Testis (tissue), 2 donors: ENCODE measurements at regions not wholly inside any gene's neighbourhood (a gene's known extent, or its start where the extent isn't known, plus 50 kb on each side); places are given as distances from the start of the nearest gene placed in this dataset.
A peak's percentile ranks its signal among the peaks of the same experiment; 100 is the strongest.

Experiments
- DNase-seq: peaks from one replicate; pipeline ENCODE4 v3.0.0-alpha.2; 2019
- H3K27ac ChIP-seq, 2 donors: fragments of 200-600 bp; sonication (generic); one replicate each; pipeline ENCODE4 v1.5.1; 2019
- H3K27me3 ChIP-seq: fragments of 200-600 bp; sonication (generic); one replicate; pipeline ENCODE4 v1.5.1; 2019
- H3K36me3 ChIP-seq: fragments of 200-600 bp; sonication (generic); one replicate; pipeline ENCODE4 v1.5.1; 2017; ENCODE audit warnings: low read depth; ENCODE audit errors: missing control alignments
- H3K4me1 ChIP-seq: fragments of 200-600 bp; sonication (generic); one replicate; pipeline ENCODE4 v1.5.1; 2019
- H3K4me3 ChIP-seq, 2 donors: fragments of 200-600 bp; sonication (generic); one replicate each; pipeline ENCODE4 v1.5.1; 2017 to 2019
- H3K9me3 ChIP-seq: fragments of 200-600 bp; sonication (generic); one replicate; pipeline ENCODE4 v1.5.1; 2017
- CTCF ChIP-seq, 3 experiments: fragments of 450-650 bp in 2 of 3; fragments of 200-600 bp in 1 of 3; sonication (generic) in 1 of 3; IDR thresholded peaks; one replicate each; pipeline ENCODE4 v1.5.1; 2016 to 2019; ENCODE audit warnings: antibody characterized with exemption in 3 of 3, mild to moderate bottlenecking in 2 of 3, moderate library complexity in 1 of 3
- POLR2A ChIP-seq: fragments of 450-650 bp; IDR thresholded peaks from one replicate; pipeline ENCODE4 v1.6.1; 2017; ENCODE audit warnings: antibody characterized with exemption, mild to moderate bottlenecking, moderate library complexity
- WGBS, 2 donors: methylation state at CpG; one replicate each; pipeline ENCODE4 v1.1.5; 2018; 5-methylcytosine and 5-hydroxymethylcytosine counted together
- intact Hi-C: fragments of 100-400 bp; cut with DNase I; formaldehyde crosslinking; loops from one replicate; pipeline ENCODE4 v1.15.1; 2023; ENCODE audit warnings: low total_unique reads

GRCh38 chr15:67917636-67918035 lies 77.8 kb upstream of the RNU6-1 start:
- no peak for DNase-seq
- Histone ChIP-seq H3K4me3 (no peak overlapping the region), H3K27ac (peak overlapping the region in 1 of 2 donors; percentile 84), H3K4me1 (peaks cover 21% of the 10 kb centered on the region), H3K27me3 (no peaks in the 10 kb centered on the region), H3K36me3 (no peaks in the 10 kb centered on the region), H3K9me3 (no peaks in the 10 kb centered on the region)
- intact Hi-C loops = no loop called here
- WGBS, 2 donors = 60 to 75% methylated on average over 1 of the region's 1 CpG
- TF ChIP-seq POLR2A = no peak
- no peak for TF ChIP-seq CTCF (IDR thresholded peaks at IDR 0.05)

GRCh38 chr15:67918205-67918861 lies 78.5 kb upstream of the RNU6-1 start:
- H3K27ac ChIP-seq = peak overlapping the region in 1 of 2 donors; percentile 84
- intact Hi-C loops = no loop called here
- no peak overlapping the region for H3K4me3 ChIP-seq
- TF ChIP-seq CTCF (IDR thresholded peaks at IDR 0.05) (no peak), POLR2A (no peak)
- no peak for DNase-seq
- no peaks in the 10 kb centered on the region for H3K9me3 ChIP-seq
- H3K4me1 ChIP-seq = peaks cover 27% of the 10 kb centered on the region
- no peaks in the 10 kb centered on the region for H3K36me3 ChIP-seq
- H3K27me3 ChIP-seq = no peaks in the 10 kb centered on the region
- WGBS, 2 donors = 85 to 87% methylated on average over 9 to 10 of the region's 10 CpGs

- TF ChIP-seq POLR2A = no peak
- TF ChIP-seq CTCF (IDR thresholded peaks at IDR 0.05) = no peak
- no peaks in the 10 kb centered on the region for H3K27me3 ChIP-seq
- intact Hi-C loops = no loop called here
- H3K4me3 ChIP-seq = no peak overlapping the region
- 86 to 89% methylated on average over 6 of the region's 6 CpGs for WGBS, 2 donors
- H3K27ac ChIP-seq = no peak overlapping the region
- H3K9me3 ChIP-seq = no peaks in the 10 kb centered on the region
- no peak for DNase-seq
- peaks cover 35% of the 10 kb centered on the region for H3K4me1 ChIP-seq
- no peaks in the 10 kb centered on the region for H3K36me3 ChIP-seq
Measured at GRCh38 chr15:67920524-67921240, 80.8 kb upstream of the RNU6-1 start.

GRCh38 chr15:67922106-67922675 lies 82.3 kb upstream of the RNU6-1 start:
- Histone ChIP-seq H3K4me3 (no peak overlapping the region), H3K27ac (peak overlapping the region in 1 of 2 donors; percentile 89), H3K4me1 (peaks cover 34% of the 10 kb centered on the region), H3K9me3 (no peaks in the 10 kb centered on the region), H3K27me3 (no peaks in the 10 kb centered on the region), H3K36me3 (no peaks in the 10 kb centered on the region)
- no peak for DNase-seq
- intact Hi-C loops = no loop called here
- 86 to 96% methylated on average over 7 of the region's 7 CpGs for WGBS, 2 donors
- TF ChIP-seq CTCF (IDR thresholded peaks at IDR 0.05) (no peak), POLR2A (no peak)
